H9 (cell line): ENCODE measurements at regions not wholly inside any gene's neighbourhood (a gene's known extent, or its start where the extent isn't known, plus 50 kb on each side); places are given as distances from the start of the nearest gene placed in this dataset.

Source experiments
- DNase-seq: peaks from one replicate; pipeline ENCODE4 v3.0.0-alpha.2; 2017
- H2AFZ ChIP-seq: one replicate; pipeline ENCODE4 v1.6.1; 2013; ENCODE audit warnings: mild to moderate bottlenecking, low read length, control low read depth, moderate library complexity
- H2AK5ac ChIP-seq: 2 replicates; pipeline ENCODE4 v1.6.1; 2013; ENCODE audit warnings: low read length, control low read depth, mixed read lengths; ENCODE audit not compliant: insufficient read length
- H2BK120ac ChIP-seq: one replicate; pipeline ENCODE4 v1.6.1; 2013; ENCODE audit warnings: low read depth, mild to moderate bottlenecking, low read length, control low read depth, inconsistent platforms; ENCODE audit not compliant: poor library complexity, severe bottlenecking
- H2BK12ac ChIP-seq: 2 replicates; pipeline ENCODE4 v1.6.1; 2013; ENCODE audit warnings: low read length, control low read depth, mixed read lengths, low read depth; ENCODE audit not compliant: insufficient read length
- H2BK15ac ChIP-seq: 2 replicates; pipeline ENCODE4 v1.6.1; 2013; ENCODE audit warnings: low read depth, low read length, control low read depth
- H2BK20ac ChIP-seq: one replicate; pipeline ENCODE4 v1.6.1; 2013; ENCODE audit warnings: low read depth, mild to moderate bottlenecking, low read length, control low read depth, inconsistent platforms; ENCODE audit not compliant: poor library complexity, severe bottlenecking
- H2BK5ac ChIP-seq: 2 replicates; pipeline ENCODE4 v1.6.1; 2013; ENCODE audit warnings: low read length, control low read depth, mixed read lengths; ENCODE audit not compliant: insufficient read length
- H3K14ac ChIP-seq: 2 replicates; pipeline ENCODE4 v1.6.1; 2013; ENCODE audit warnings: low read length, control low read depth; ENCODE audit not compliant: insufficient read depth
- H3K18ac ChIP-seq: 2 replicates; pipeline ENCODE4 v1.6.1; 2013; ENCODE audit warnings: low read depth, mild to moderate bottlenecking, mixed read lengths, low read length, control low read depth; ENCODE audit not compliant: insufficient read length
- H3K23ac ChIP-seq: 2 replicates; pipeline ENCODE4 v1.6.1; 2013; ENCODE audit warnings: low read length, control low read depth, mixed read lengths, low read depth; ENCODE audit not compliant: insufficient read length
- H3K23me2 ChIP-seq: 2 replicates; pipeline ENCODE4 v1.6.1; 2013; ENCODE audit warnings: low read depth, mild to moderate bottlenecking, mixed read lengths, low read length, control low read depth; ENCODE audit not compliant: insufficient read length, poor library complexity, severe bottlenecking
- H3K27ac ChIP-seq: 2 replicates; pipeline ENCODE4 v1.5.1; 2013; ENCODE audit warnings: low read length, control low read depth, mixed read lengths, low read depth; ENCODE audit not compliant: insufficient read length
- H3K27me3 ChIP-seq: 2 replicates; pipeline ENCODE4 v1.6.1; 2013; ENCODE audit warnings: low read length, control low read depth, inconsistent platforms; ENCODE audit not compliant: insufficient read depth
- H3K4ac ChIP-seq: 2 replicates; pipeline ENCODE4 v1.6.1; 2013; ENCODE audit warnings: low read depth, mild to moderate bottlenecking, control low read depth, inconsistent platforms, low read length, moderate library complexity
- H3K4me1 ChIP-seq: 2 replicates; pipeline ENCODE4 v1.6.1; 2013; ENCODE audit warnings: low read length, control low read depth, inconsistent platforms; ENCODE audit not compliant: insufficient read depth
- H3K4me2 ChIP-seq: 2 replicates; pipeline ENCODE4 v1.6.1; 2013; ENCODE audit warnings: low read length, control low read depth, mixed read lengths; ENCODE audit not compliant: insufficient read length, insufficient read depth
- H3K56ac ChIP-seq: 2 replicates; pipeline ENCODE4 v1.6.1; 2013; ENCODE audit warnings: low read depth, mild to moderate bottlenecking, mixed read lengths, low read length, control low read depth; ENCODE audit not compliant: insufficient read length
- H3K79me1 ChIP-seq: 2 replicates; pipeline ENCODE4 v1.6.1; 2013; ENCODE audit warnings: low read depth, mild to moderate bottlenecking, moderate library complexity, low read length, control low read depth, inconsistent platforms; ENCODE audit not compliant: insufficient read depth, poor library complexity, severe bottlenecking
- H3K79me2 ChIP-seq: 2 replicates; pipeline ENCODE4 v1.6.1; 2013; ENCODE audit warnings: low read length, control low read depth, inconsistent platforms; ENCODE audit not compliant: insufficient read depth
- H3K9ac ChIP-seq: 2 replicates; pipeline ENCODE4 v1.6.1; 2013; ENCODE audit warnings: low read length, control low read depth, mixed read lengths; ENCODE audit not compliant: insufficient read length; ENCODE audit errors: extremely low read depth
- H3K9me3 ChIP-seq: one replicate; pipeline ENCODE4 v1.6.1; 2013; ENCODE audit warnings: low read depth, low read length, inconsistent platforms; ENCODE audit not compliant: control insufficient read depth
- H3T11ph ChIP-seq: one replicate; pipeline ENCODE4 v1.6.1; 2013; ENCODE audit warnings: mild to moderate bottlenecking, low read length, control low read depth, inconsistent platforms
- H4K20me1 ChIP-seq: one replicate; pipeline ENCODE4 v1.6.1; 2013; ENCODE audit not compliant: control insufficient read depth, insufficient read length, insufficient read depth
- H4K5ac ChIP-seq: 2 replicates; pipeline ENCODE4 v1.6.1; 2013; ENCODE audit warnings: low read depth, mild to moderate bottlenecking, mixed read lengths, low read length, control low read depth; ENCODE audit not compliant: insufficient read length
- H4K8ac ChIP-seq: replicated peaks from 2 replicates; pipeline ENCODE4 v1.6.1; 2013; ENCODE audit warnings: low read length, control low read depth, mixed read lengths, low read depth; ENCODE audit not compliant: insufficient read length
- H4K91ac ChIP-seq: 2 replicates; pipeline ENCODE4 v1.6.1; 2013; ENCODE audit warnings: low read depth, mild to moderate bottlenecking, moderate library complexity, mixed read lengths, low read length, control low read depth; ENCODE audit not compliant: insufficient read length
- H3K27ac Mint-ChIP-seq, 3 experiments: 2 replicates in 2 of 3; 3 replicates in 1 of 3; pipeline ENCODE4 v1.8.0; 2020 to 2021; ENCODE audit warnings: mixed read lengths in 3 of 3, mild to moderate bottlenecking in 1 of 3, moderate library complexity in 1 of 3
- H3K27me3 Mint-ChIP-seq: 2 replicates; pipeline ENCODE4 v1.8.0; 2021; ENCODE audit warnings: low read depth, mild to moderate bottlenecking, moderate library complexity, mixed read lengths
- H3K36me3 Mint-ChIP-seq, 3 experiments: 2 replicates in 2 of 3; 3 replicates in 1 of 3; pipeline ENCODE4 v1.8.0; 2020 to 2021; ENCODE audit warnings: low read depth in 3 of 3, mixed read lengths in 3 of 3; ENCODE audit not compliant: insufficient read depth in 1 of 3
- H3K4me1 Mint-ChIP-seq, 2 experiments: 2 replicates each; pipeline ENCODE4 v1.8.0; 2020; ENCODE audit warnings: mixed read lengths in 2 of 2
- H3K4me3 Mint-ChIP-seq, 2 experiments: 2 replicates in 1 of 2; 3 replicates in 1 of 2; pipeline ENCODE4 v1.8.0; 2020 to 2021; ENCODE audit warnings: mild to moderate bottlenecking in 2 of 2, mixed read lengths in 2 of 2, moderate library complexity in 1 of 2
- H3K9me3 Mint-ChIP-seq, 2 experiments: 2 replicates in 1 of 2; 3 replicates in 1 of 2; pipeline ENCODE4 v1.8.0; 2020; ENCODE audit warnings: mild to moderate bottlenecking in 2 of 2, mixed read lengths in 2 of 2, moderate library complexity in 1 of 2
- whole genome bisulfite sequencing: extraction: QIAGEN DNeasy Blood & Tissue Kit; methylation state at CpG from one replicate; pipeline ENCODE4 v1.1.7; 2013; ENCODE audit warnings: missing lambda C conversion rate, low lambda C conversion rate, mixed read lengths; ENCODE audit not compliant: insufficient read length; ENCODE audit errors: extremely low coverage; 5-methylcytosine and 5-hydroxymethylcytosine counted together
- TF ChIP-seq, protein P1 (sequence below): fragments of 200-600 bp; sonication (generic); conservative IDR thresholded peaks from 3 replicates; pipeline ENCODE4 v1.8.0; 2021; ENCODE audit warnings: antibody characterized with exemption, mild to moderate bottlenecking

DNA sequence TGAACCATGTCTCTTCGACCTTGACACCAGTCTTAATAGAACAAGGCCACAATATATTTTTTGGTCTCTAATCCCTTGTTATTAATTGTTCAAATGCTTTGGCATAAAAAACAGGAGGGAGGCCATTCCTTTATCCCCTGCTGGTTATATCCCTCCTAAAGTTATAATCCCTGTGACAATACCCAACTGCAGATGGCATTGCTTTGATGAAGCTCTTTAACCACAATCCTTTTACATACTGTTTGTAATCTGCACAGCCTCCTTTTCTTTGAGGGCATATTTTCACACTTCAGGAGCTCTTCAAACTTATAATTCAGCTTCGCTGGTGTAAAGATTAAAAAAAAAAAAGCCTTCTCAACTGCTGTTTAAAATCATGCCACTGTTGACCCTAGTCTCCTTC, 919.0 kb downstream of the EPHA3 start:
- no peaks in the 10 kb centered on the region for H3K79me2 ChIP-seq
- H3K4me1 Mint-ChIP-seq: no peaks in the 10 kb centered on the region
- H2BK120ac ChIP-seq: no peak overlapping the region
- TF ChIP-seq, protein P1, sequence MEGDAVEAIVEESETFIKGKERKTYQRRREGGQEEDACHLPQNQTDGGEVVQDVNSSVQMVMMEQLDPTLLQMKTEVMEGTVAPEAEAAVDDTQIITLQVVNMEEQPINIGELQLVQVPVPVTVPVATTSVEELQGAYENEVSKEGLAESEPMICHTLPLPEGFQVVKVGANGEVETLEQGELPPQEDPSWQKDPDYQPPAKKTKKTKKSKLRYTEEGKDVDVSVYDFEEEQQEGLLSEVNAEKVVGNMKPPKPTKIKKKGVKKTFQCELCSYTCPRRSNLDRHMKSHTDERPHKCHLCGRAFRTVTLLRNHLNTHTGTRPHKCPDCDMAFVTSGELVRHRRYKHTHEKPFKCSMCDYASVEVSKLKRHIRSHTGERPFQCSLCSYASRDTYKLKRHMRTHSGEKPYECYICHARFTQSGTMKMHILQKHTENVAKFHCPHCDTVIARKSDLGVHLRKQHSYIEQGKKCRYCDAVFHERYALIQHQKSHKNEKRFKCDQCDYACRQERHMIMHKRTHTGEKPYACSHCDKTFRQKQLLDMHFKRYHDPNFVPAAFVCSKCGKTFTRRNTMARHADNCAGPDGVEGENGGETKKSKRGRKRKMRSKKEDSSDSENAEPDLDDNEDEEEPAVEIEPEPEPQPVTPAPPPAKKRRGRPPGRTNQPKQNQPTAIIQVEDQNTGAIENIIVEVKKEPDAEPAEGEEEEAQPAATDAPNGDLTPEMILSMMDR: no peak
- H2BK20ac ChIP-seq: no peak overlapping the region
- H2AFZ ChIP-seq: no peak overlapping the region
- H2BK5ac ChIP-seq: no peak overlapping the region
- no peaks in the 10 kb centered on the region for H4K20me1 ChIP-seq
- H3K14ac ChIP-seq: no peak overlapping the region
- no peak overlapping the region for H3K18ac ChIP-seq
- H3K9ac ChIP-seq: no peak overlapping the region
- H3K79me1 ChIP-seq: no peaks in the 10 kb centered on the region
- H3K4ac ChIP-seq: no peak overlapping the region
- no peak overlapping the region for H3K27ac ChIP-seq
- no peak overlapping the region for H3K4me2 ChIP-seq
- H2AK5ac ChIP-seq: no peak overlapping the region
- no peak overlapping the region for H4K91ac ChIP-seq
- no peak overlapping the region for H3T11ph ChIP-seq
- no peak overlapping the region for H3K56ac ChIP-seq
- no peak overlapping the region for H2BK12ac ChIP-seq
- H3K9me3 ChIP-seq: no peaks in the 10 kb centered on the region
- no peak for DNase-seq
- H3K23ac ChIP-seq: no peak overlapping the region
- no peaks in the 10 kb centered on the region for H3K4me1 ChIP-seq
- no peak overlapping the region for H4K8ac ChIP-seq
- no peak overlapping the region for H3K4me3 Mint-ChIP-seq
- H3K27ac Mint-ChIP-seq: no peak overlapping the region
- H2BK15ac ChIP-seq: no peak overlapping the region
- no peak overlapping the region for H4K5ac ChIP-seq
- peaks cover 0 to 3% of the 10 kb centered on the region in 2 experiments; a peak in 2 of 5 replicates for H3K9me3 Mint-ChIP-seq
- no CpG with 5 or more reads among the region's 2 CpGs for WGBS
- no peaks in the 10 kb centered on the region; a peak in 2 of 7 replicates for H3K36me3 Mint-ChIP-seq
- no peaks in the 10 kb centered on the region for H3K23me2 ChIP-seq
- H3K27me3 Mint-ChIP-seq: no peaks in the 10 kb centered on the region
- no peaks in the 10 kb centered on the region for H3K27me3 ChIP-seq
